Cardiac fibroblast (primary cell): ENCODE measurements at regions not wholly inside any gene's neighbourhood (a gene's known extent, or its start where the extent isn't known, plus 50 kb on each side); places are given as distances from the start of the nearest gene placed in this dataset.

ENCODE experiments used
- DNase-seq, 2 donors: peaks; one replicate each; pipeline versions ENCODE4 v3.0.0 to v3.0.0-alpha.2; 2010; ENCODE audit warnings: low read depth in 2 of 2
- H3K4me3 ChIP-seq, 2 donors: replicated peaks in 1 of 2; 1 replicate in 1 of 2; 2 replicates in 1 of 2; pipeline ENCODE4 v1.5.1; 2011; ENCODE audit warnings: low read depth in 2 of 2, low read length in 2 of 2, mild to moderate bottlenecking in 2 of 2, moderate library complexity in 1 of 2
- TF ChIP-seq, protein P1 (sequence below): IDR thresholded peaks from one replicate; pipeline ENCODE4 v1.5.1; 2011; ENCODE audit warnings: low read depth, mild to moderate bottlenecking, low read length, inconsistent platforms

DNA sequence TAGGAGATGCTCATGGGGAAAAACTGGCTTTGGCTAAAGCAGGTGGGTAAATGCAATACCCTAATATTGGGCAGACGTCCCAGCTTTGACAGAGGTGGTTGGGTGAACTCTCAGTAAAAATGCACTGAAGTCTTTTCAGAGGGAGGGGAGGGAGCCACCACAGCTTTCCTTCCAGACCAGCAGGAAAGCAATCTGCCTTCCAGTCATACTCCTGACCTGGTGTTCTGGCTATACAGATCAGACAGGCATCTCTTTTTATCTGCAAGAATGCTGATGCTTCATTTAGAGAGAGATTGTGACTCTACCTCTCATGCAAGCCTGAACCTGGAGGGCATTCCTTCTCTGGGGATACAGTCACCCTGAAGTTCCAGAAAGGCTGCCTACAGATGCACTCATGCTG is 52.6 kb upstream of the ICA1 start:
- DNase-seq: no peak
- no peak overlapping the region for H3K4me3 ChIP-seq
- TF ChIP-seq, protein P1, sequence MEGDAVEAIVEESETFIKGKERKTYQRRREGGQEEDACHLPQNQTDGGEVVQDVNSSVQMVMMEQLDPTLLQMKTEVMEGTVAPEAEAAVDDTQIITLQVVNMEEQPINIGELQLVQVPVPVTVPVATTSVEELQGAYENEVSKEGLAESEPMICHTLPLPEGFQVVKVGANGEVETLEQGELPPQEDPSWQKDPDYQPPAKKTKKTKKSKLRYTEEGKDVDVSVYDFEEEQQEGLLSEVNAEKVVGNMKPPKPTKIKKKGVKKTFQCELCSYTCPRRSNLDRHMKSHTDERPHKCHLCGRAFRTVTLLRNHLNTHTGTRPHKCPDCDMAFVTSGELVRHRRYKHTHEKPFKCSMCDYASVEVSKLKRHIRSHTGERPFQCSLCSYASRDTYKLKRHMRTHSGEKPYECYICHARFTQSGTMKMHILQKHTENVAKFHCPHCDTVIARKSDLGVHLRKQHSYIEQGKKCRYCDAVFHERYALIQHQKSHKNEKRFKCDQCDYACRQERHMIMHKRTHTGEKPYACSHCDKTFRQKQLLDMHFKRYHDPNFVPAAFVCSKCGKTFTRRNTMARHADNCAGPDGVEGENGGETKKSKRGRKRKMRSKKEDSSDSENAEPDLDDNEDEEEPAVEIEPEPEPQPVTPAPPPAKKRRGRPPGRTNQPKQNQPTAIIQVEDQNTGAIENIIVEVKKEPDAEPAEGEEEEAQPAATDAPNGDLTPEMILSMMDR: no peak

- no peak for DNase-seq
- H3K4me3 ChIP-seq: no peak overlapping the region
Measured at GRCh38 chr7:8319115-8319514, 57.1 kb upstream of the ICA1 start.

DNA sequence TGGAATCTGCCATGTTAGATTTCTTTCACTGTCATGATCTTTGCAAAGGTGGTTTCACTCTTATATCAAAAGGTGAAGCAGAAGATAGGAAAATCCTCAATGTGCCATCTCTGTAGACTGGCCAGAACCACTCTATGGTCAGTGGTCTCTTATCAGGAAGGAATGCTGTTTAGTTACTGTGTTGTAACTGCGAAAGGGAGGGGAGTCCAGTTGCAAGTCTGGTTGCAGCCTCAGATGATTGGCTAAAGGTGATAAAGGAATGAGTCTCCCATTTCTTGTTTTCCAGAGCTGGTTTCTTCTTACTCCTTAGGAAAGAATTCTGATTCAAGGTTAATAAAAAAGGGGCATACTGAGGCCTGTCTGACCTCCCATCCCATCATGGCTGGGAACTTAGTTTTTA is 58.2 kb upstream of the ICA1 start:
- no peak for DNase-seq
- no peak overlapping the region for H3K4me3 ChIP-seq
- TF ChIP-seq, protein P1: no peak

More at GRCh38 chr7:8319115-8319514, 57.1 kb upstream of the ICA1 start:
- TF ChIP-seq, protein P1: no peak

DNA sequence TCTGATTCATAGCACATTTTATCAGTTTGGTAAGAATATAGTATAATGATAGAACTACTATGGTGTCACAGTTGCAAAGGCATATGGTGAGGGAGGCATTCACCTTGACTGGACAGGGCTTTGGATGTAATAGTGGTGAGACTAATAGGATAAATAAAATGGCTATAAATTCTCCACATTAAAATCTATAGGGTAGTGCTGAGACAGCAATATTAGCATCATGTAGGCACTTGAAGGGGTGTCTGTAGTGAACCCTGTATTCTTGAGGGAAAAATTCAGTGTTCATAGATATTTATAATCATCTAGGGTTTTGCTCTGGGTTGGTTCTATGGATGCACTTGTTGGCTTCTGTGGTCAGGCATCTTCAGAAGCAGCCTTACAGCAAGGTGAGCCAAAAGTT is 59.3 kb upstream of the ICA1 start:
- TF ChIP-seq, protein P1: no peak
- H3K4me3 ChIP-seq: no peak overlapping the region
- DNase-seq: no peak

DNA sequence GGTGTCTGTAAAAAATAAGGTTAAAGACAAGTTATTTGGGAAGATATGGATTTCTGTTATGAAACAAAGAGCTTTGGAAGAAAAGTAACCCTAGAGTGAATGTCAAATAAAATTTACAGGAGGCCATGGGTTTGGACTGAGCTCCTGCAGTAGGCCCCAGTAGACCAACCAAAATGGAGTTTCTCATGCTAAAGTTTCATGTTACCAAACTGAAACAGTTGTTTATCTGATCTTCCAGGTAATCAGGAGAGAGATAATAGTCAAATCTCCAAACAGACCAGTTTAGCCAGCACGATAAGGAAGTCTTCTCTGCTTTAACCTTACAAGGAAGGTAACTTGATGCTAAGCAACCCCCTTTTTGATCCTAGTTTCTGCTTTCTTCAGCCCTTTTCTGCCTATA is 60.7 kb upstream of the ICA1 start:
- DNase-seq: no peak
- TF ChIP-seq, protein P1: no peak
- H3K4me3 ChIP-seq: no peak overlapping the region

- DNase-seq: no peak
- TF ChIP-seq, protein P1: no peak
- no peak overlapping the region for H3K4me3 ChIP-seq
Measured at GRCh38 chr7:8325067-8325466, 63.1 kb upstream of the ICA1 start.

- no peak overlapping the region for H3K4me3 ChIP-seq
- no peak for DNase-seq
- TF ChIP-seq, protein P1: no peak
Measured at GRCh38 chr7:8327199-8327598, 65.2 kb upstream of the ICA1 start.
